NCI-H1694 (cell line): ENCODE measurements at regions not wholly inside any gene's neighbourhood (a gene's known extent, or its start where the extent isn't known, plus 50 kb on each side); places are given as distances from the start of the nearest gene placed in this dataset.
"Not testable (repeated sequence)": the region's sequence is repeated elsewhere in the genome, so short reads cannot be mapped to it uniquely, and the experiment has no call there.

Source experiments
- DNase-seq: peaks from one replicate; lab custom pipeline; 2025; lab: John Stamatoyannopoulos, UW

DNA sequence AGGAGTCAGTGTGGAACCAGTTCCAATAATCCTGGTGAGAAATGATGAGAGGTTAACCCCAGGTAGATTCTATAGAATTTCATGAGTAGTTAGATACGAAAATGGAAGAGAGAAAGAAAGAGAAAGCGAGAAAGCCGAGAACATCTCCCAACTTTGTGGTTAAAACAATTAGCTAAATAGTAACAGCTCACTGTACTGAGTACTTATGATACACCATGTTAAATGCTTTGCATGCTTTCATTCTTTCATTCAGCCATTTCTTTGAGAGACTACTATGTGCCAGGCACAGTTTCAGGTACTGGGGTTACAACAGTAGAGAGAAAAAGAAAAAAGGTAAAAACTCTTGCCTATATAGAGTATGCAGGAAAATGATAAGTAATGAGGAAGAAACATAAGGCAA lies 109.7 kb upstream of the SYT6 start:
- no peak for DNase-seq

DNA sequence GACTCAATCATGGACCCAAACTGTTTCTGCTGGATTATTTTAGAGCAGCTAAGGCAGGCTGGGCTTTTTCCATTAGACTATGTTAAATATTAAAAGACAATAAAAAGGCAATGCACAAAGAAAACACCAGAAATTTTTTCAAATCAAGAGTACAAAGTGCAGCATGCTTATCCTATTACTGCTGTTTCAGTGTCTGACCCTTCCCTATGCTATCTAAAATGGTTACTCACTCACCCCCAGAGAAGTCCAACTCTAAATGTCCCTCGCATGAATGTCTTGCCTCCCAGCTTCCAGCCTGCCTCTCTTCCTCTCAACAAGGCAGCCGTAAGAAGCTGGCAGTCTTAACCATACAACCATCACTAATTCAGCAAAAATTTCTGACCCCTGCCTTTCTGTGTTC lies 108.7 kb upstream of the SYT6 start:
- no peak for DNase-seq

DNA sequence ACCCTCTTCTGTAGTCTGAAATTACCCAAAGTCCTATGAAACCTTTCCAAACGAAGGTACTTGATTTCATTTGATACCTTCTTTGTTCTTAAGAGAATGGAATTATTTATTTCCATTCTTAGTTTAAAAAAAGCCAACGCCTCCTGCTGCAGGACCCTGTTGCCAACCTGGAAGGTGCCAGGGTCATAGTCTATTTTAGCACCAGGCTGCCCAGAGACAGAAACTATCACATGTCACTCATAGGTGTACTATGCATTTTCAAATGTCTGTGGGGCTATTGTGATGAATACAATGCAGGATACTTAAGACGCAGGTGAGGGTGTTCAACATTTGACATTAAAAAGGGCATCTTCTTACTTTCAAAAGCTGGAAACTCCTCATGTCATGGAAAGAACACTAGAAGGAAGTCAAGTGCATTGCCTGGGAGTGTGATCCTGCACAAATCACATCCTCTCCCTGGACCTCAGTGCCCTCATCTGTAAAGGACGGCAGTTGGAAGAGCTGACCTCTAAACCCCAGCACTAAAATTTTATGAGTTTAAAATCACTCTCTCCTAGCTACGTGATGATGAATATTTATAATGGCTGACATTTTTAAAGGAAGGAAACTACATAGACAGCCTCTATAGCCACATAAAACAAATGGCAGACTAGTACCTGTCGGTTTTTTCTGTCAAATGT lies 107.3 kb upstream of the SYT6 start:
- no peak for DNase-seq

DNA sequence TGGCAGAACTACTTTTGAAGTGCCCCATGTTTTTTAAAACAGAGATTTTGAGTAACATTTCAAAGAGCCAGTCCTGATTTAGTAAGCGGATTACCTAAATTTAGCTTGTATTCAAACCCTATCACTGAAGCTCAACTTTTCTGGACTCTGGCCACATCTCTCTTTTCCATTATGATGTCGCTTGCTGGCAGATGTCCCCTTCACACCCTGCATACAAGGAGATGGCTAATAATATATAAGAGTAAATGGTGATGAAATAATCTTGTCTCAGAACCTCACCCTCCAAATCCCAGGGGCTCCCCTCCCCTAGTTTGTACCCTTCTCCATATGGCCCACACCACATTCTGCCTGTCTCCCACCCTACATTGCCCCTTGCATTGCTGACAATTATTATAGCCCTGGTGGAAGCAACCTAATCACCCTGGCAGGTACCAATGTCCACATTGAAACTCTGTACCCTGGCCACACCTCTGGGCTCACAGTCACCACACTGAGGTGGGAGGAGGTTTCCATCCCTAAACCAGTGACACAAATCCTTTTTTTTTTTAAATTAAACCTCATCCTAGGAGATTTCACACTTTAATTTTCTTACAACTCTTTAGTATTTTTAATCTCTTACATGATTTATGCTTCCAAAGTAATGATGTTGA lies 106.0 kb upstream of the SYT6 start:
- DNase-seq = peak; percentile 19

DNA sequence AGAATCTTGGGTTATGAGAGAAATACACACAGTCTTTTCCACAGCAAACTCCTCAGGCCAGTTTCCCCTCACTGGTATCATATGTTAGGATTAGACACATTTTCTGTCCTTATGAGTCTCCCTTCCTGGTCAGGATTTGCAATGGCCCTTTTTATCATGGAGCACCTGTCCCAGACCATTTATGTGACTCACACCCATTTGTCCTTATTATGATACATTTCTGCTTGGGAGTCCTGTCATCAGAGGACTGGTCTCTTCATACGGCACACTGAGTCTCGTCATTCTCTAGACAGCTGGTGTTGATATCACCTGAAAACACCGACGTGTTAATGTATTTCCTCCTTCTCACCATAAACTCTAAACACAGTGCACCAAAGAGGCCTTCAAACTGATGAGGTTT lies 105.0 kb upstream of the SYT6 start:
- DNase-seq = no peak

DNA sequence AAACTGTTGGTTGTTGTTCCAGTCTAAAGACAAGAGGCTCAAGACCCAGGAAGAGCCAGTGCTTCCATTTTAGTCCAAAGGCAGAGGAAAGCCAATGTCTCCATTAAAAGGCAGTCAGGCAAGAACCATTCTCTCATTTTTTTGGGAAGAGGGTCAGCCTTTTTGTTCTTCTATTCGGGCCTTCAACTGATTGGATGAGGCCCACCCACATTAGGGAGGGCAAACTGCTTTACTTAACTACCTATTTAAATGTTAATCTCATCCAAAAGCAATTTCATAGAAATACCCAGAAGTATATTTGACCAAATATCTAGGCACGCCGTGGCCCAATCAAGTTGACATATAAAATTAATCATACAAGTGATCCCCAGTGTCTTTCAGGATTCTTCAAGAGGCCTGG lies 104.4 kb upstream of the SYT6 start:
- no peak for DNase-seq

DNA sequence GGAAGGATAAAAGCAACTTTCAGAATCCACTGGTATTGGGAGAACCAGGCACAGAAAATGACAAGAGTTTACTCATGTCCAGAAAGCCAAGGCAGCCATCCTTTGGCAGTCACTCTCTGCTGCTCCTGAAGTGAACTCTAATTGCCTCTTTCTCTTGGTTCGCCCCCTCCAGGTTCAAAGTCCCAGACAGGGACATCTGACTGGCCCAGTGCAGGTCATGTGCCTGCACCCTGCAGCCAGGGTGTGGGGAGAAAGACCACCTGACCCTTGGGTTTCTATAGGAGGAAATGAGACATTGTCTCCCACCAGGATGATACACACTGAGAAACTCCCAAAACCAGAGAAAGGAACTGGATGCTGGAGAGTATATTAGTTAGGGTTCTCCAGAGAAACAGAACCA lies 103.9 kb upstream of the SYT6 start:
- no peak for DNase-seq

DNA sequence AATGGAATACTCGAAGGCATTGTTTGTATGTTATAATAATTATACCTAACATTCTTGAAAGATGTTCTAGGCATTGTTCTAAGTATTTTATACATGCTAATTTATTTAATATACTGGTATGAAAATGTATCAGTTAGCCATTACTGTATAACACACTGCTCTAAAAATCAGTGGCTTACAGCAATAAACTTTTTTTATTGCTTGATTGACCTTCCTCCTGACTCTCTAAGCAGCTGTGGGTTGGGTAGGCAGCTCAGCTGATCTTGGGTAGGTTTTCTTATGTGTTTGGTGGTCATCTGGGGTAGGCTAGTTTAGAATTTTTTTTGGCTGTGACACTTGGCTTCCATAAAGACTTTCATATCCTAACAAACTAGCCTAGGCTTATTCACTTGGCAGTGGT lies 100.2 kb upstream of the SYT6 start:
- DNase-seq = no peak

DNA sequence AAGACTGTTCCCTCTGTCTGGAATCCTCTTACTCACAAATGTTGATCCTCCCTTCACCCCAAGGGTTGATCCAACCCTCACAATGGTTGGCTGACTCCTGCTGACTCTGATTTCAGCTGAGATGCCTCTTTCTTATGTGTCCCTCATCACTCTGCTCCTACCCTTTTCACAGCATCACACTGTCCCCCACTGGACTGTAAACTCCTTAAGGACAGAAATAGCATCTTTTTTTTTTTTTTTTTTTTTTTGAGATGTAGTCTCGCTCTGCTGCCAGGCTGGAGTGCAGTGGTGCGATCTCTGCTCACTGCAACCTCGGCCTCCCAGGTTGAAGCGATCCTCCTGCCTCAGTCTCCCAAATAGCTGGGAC lies 97.9 kb upstream of the SYT6 start:
- no peak for DNase-seq

DNA sequence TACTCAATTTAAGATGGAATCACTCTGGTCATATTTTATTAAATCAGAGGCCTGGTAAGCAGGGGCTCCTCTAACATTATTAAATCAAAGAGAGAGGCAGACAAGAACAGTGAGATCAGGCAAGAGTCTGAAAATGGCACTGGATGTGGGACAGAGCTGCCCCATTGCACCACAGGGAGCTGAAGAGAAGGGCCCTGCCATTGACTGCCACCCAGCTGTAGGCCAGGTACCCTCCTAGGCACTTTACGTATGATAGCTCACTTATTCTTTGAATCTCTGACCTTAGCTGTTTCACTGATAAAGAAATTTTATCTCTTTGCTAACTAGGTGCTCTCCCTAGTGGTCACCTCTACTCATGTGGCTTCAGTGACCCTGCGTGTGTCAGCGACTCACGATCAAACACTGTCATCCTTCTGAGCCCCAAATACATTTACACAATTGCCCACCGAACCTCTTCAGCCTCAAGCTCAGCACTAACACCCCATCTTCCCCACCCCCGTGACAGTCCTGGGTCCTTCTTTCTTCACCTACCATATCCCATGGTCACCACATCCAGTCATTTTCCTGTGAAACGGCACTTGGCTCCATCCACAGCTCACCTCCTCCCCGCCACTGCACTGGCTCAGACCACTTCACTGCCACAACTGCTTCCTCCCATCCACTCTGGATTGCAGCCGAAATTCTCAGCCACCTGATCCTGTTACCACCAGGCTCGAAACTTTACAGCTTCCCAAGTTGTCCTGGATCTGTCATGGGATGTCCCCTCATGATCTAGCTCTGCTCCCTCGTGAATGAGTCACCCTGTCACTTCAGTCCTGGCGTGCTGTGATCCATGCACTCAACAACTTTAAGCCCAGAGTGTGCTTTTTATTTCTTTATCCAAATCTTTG lies 97.3 kb upstream of the SYT6 start:
- DNase-seq = no peak

DNA sequence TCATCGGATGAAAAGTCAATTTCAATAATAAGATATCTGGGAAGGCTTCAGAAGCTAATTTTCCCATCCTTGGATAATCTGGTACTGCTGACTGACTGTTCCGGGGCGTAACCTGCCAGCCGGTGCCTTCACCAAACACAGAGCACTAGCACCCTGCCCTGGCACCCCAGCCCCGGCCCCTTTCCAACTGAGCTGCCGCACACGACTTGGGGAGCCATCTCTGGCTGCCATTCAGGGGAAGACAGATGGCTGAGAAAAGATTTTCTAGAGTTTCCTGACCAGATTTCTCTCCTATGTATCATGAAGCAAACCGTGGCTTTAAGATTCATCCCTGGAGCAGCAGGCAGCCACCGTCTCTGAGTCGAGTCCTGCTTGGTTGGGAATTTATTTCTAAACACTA lies 96.0 kb upstream of the SYT6 start:
- no peak for DNase-seq

DNA sequence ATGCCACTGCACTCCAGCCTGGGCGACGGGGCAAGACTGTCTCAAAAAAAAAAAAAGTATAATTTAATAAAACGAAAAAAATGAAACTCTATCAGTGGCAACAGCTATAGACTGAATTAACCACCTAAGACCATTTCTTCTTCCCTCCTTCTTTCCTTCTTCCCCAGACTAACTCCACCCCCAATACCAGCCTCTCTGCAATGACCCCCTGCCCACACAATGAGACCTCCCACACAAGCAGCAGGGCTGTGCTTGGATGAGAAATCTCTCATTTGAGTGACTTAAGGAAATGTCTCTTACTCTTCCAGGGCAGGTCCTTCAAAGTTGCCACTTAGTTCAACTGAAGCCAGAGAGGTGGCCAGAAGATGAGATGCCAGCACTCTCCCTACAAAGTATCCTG lies 94.5 kb upstream of the SYT6 start:
- DNase-seq = no peak

DNA sequence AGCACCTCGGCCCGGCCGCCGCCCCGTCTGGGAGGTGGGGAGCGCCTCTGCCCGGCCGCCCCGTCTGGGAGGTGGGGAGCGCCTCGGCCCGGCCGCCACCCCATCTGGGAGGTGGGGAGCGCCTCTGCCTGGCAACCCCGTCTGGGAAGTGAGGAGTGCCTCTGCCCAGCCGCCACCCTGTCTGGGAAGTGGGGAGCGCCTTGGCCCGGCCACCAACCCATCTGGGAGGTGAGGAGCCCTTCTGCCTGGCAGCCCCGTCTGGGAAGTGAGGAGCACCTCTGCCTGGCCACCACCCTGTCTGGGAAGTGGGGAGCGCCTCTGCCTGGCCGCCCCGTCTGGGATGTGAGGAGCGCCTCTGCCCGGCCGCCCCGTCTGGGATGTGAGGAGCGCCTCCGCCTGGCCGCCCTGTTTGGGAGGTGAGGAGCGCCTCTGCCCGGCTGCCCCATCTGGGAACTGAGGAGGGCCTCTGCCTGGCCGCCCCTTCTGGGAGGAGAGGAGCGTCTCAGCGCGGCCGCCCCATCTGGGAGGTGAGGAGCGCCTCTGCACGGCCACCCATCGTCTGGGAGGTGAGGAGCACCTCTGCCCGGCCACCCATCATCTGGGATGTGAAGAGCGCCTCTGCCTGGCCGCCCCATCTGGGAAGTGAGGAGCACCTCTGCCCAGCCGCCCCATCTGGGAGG lies 89.0 kb upstream of the SYT6 start:
- not testable (repeated sequence) for DNase-seq

DNA sequence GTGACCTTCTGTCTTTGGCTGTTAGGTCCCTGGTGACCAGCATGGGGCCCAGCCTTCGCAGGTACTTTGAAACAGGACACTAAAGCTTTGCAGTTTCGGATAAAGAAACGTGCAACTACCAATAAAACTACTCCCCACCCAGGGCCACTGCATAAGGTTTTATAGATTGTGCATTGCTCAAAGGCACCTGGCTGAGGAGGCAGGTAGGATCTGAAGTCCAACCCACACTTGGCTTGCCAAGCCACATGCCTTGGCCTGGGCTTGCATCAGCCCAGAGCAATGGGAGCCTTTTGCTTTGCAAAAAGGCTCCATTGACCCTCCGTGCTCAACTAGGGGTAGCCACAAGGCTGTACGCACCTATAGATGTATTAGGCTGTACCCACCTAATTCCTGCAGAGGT lies 84.4 kb upstream of the SYT6 start:
- DNase-seq = no peak

DNA sequence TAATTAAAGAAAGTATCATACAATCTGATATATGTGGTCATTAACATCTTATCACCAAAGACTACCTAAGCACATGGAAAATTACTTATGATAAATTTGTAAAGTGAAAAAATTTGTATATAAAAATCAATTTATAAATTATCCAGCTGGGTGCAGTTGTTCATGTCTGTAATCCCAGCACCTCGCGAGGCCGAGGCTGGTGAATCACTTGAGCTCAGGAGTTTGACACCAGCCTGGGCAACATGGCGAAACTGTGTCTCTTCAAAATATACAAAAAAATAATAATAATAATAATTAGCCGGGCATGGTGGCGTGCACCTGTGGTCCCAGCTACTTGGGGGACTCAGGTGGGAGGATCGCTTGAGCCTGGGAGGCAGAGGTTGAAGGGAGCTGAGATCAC lies 82.8 kb upstream of the SYT6 start:
- no peak for DNase-seq

DNA sequence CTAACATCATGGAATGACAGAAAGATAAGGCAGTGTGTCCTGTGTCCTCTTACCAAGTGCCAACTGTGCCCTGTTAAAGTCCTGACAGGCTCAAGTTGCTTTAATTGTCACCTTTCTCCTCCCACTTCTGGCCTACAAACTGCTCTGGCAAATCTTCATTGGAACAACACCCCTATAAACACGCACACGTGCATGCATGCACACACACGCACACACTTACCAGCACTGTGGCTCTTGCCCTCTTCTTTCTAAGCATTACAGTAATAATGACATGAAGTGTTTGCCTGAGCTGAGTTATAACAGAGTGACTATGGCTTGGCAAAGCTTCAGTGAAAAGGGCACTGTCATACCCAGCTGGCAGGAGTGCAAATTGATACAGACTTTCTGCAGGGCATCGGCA lies 82.3 kb upstream of the SYT6 start:
- DNase-seq = peak; percentile 83

DNA sequence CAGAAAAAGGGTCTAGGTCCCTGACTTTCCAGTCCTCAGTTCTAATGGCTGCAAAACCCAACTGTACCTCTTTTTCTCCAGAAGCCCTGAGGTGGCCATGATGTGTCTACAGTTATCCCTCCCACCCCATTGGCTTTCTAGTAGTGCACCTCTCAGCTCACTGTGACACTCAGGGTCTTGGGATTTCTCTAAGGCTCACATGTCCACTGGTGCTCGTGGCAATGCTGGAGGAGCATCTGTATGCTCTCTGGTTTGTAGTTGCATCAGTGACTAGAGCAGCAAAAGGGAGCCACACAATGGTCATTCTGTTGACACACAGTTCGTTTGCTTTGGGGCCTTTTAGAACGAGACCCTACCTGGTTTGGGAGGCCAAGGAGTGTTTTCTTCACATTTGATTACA lies 81.6 kb upstream of the SYT6 start:
- DNase-seq = no peak

DNA sequence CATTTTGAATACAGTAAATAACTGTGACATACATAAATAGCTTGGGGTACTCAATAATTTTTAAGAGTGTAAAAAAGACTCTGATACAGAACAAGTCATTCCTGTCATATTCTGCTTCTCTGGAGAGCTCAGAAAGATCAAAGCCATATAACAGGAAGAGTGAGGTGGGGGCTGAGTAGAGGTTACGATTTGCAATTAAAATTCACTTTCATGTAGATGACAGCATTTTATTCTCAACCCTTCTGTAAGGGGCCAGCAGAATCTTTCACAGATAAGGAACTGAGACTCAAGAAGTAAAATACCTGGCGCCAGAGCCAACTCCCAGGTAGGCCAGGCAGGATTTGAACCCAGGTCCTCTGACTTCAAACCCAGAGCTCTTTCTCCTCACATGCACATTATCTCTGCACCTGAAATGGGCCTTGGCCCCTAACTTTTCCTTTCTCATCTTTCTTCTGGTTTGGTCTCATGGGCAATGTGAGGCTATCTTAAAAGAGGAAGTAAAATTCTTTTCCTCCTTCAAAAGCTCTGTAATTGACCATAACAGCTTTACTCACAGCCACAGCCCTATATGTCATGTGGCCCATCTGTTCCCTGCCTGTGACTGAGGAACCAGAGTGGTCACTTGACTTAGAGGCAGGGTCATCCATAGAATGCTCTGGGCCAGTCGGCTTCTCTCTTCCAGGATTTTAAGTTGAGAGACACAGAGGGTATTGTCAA lies 80.9 kb upstream of the SYT6 start:
- DNase-seq = no peak

DNA sequence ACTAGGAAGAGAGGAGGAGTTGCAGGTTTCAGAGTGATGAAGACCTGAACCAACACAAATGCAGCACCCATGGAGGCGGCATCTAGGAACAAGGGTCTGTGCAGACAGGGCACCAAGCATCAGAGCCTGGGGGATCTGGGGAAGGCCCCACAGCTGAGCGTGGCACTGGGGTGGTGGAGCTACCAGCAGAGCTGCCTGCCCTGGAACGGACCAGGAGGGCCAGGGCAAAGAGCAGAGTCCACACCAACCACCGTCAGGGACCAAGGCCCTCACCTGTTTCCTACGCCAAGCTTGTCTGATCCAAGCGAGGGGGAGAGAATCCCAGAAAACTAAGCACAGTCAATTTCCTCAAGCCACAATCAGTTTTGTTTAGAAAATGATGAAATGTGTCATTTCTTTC lies 79.0 kb upstream of the SYT6 start:
- no peak for DNase-seq

DNA sequence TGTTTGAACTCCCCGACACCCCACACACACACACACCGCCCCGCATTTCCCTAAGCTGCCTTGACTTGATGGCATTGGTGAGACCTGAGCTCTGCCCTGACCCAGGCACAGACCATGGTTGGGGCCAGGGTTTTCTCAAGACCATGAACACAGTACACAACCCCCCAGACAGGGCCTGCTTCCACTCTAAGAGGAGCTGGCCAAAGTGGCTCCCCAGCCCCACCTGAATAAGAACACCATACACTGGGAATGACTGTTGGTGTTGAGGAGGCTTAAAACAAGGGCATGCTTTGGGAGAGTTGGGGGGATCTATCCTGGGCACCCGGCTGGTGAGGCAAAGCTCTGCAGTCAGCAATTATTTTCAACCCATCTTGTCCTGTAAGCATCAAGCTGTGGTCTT lies 77.6 kb upstream of the SYT6 start:
- no peak for DNase-seq

DNA sequence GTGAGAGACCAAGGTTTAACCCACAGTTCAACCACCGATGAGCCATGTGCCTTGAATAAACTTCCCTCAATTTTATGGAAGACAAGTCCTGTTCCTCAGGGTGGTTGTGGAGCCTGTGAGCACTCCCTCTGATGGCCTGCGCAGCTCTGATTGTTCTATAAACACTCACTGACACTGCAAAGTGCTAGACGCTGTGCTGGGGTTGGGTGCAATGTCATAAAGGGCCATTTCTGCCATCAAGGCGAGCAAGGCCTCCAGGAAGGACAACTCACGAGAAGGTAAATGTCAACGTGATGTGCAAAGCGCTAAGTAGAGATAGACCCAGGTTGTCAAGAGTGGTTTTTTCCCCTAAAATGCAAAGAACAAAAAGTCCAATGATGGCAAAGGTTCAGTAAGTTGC lies 75.7 kb upstream of the SYT6 start:
- DNase-seq = no peak

DNA sequence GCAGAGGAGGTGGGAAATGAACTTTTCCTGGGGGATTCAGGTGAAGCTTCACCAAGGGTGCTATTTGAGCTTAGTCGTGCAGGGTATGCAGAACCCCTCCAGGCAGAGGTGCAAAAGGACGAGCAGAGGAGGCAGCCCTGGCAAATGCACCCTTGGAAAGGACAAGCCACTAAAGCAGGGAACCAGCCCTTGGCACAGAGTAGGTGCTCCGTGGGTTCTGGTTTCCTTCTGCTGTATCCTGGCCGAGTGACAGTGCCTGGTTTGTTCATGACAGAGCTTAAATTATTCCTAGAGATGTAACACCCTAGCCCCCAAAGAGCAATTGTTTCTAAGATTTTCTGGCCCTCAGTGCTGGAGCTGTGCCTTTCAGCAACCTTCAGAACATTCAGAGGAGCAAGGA lies 73.4 kb upstream of the SYT6 start:
- DNase-seq = no peak
